ENCODE measurements at regions not wholly inside any gene's neighbourhood (a gene's known extent, or its start where the extent isn't known, plus 50 kb on each side); places are given as distances from the start of the nearest gene placed in this dataset.
A peak's percentile ranks its signal among the peaks of the same experiment; 100 is the strongest.
"Not testable (repeated sequence)": the region's sequence is repeated elsewhere in the genome, so short reads cannot be mapped to it uniquely, and the experiment has no call there.

DNA sequence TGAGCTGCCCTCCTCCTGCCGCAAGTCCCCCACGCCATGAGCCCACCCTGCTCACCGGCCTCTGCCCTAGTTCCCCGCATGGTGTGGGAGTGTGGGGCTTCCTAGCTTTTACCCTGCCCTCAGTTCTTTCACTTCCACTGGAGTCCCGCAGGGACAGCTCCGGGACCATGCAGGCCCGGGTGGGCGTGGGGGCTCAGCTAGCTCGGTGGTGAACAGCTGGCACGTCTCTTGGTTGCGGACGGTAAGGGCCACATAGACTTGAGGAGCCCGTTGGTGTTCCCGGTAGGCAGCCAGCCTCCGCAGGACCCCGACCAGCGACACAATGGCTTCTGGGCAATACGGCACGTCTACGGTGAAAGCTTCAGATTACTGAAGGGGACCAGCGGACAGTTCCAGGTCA, 108.9 kb upstream of the CCZ1B start:
- FAIRE-seq, result no peak
- no peaks in the 10 kb centered on the region for H3K9me3 ChIP-seq
- TF ChIP-seq, protein P1, sequence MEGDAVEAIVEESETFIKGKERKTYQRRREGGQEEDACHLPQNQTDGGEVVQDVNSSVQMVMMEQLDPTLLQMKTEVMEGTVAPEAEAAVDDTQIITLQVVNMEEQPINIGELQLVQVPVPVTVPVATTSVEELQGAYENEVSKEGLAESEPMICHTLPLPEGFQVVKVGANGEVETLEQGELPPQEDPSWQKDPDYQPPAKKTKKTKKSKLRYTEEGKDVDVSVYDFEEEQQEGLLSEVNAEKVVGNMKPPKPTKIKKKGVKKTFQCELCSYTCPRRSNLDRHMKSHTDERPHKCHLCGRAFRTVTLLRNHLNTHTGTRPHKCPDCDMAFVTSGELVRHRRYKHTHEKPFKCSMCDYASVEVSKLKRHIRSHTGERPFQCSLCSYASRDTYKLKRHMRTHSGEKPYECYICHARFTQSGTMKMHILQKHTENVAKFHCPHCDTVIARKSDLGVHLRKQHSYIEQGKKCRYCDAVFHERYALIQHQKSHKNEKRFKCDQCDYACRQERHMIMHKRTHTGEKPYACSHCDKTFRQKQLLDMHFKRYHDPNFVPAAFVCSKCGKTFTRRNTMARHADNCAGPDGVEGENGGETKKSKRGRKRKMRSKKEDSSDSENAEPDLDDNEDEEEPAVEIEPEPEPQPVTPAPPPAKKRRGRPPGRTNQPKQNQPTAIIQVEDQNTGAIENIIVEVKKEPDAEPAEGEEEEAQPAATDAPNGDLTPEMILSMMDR (IDR thresholded peaks at IDR 0.05), result no peak
- WGBS, 2 donors, result 85 to 90% methylated on average over 21 of the region's 21 CpGs
- no peaks in the 10 kb centered on the region for H3K36me3 ChIP-seq
- no peak overlapping the region for H3K27ac ChIP-seq
- H3K4me3 ChIP-seq, result no peak overlapping the region
- no peak for DNase-seq
- H3K27me3 ChIP-seq, result no peaks in the 10 kb centered on the region
- H3K4me1 ChIP-seq, result no peaks in the 10 kb centered on the region
- intact Hi-C loops (cut with DNase I), result no loop called here
- no peak for ATAC-seq

DNA sequence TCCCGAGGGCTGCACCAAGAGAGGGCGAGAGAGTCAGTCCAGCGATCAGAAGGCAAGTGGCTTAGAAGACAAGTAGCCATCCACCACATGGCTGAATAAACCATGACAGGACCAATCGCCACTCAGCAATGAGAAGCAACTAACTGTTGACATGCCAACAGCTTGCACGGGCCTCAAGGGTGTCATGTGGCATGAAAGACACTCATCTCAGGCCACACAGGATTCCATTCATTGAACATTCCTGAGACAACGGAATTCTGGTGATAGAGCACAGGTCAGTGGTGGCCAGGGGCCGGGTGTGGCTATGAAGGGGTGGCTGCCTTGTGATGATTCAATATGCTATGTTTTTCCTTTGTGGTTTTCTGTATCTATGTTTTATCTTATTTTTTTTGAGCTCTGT, 110.6 kb upstream of the CCZ1B start:
- intact Hi-C loops (cut with DNase I); DNase-seq; ATAC-seq; H3K4me1 ChIP-seq; H3K9me3 ChIP-seq; H3K27me3 ChIP-seq; H3K36me3 ChIP-seq; FAIRE-seq; H3K4me3 ChIP-seq; H3K27ac ChIP-seq: not testable (repeated sequence)
- 70 to 76% methylated on average over 6 to 7 of the region's 7 CpGs for WGBS, 2 donors

DNA sequence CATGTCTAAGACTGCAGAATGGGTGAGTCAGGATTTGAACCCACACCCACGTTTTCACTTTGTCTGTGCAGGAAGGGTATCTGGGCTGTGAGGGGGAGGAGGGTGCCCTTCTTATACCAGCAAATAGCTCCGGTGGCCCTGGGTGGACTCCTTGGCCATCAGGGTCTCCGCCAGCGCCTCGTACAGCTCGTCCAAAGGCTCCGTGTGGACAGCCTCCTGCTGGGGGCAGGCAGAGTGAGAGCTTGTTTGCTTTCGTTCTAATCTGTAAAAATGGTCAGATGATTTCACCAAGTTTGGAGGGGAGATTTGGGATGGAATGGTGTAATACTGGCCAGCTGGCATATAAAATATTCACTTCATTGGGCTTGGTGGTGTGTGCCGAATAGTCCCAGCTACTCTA, 111.7 kb upstream of the CCZ1B start:
- H3K9me3 ChIP-seq; H3K27ac ChIP-seq; H3K4me1 ChIP-seq; H3K27me3 ChIP-seq; H3K4me3 ChIP-seq; intact Hi-C loops (cut with DNase I); H3K36me3 ChIP-seq; DNase-seq; ATAC-seq; FAIRE-seq: not testable (repeated sequence)
- WGBS, 2 donors, result 80 to 86% methylated on average over 7 to 8 of the region's 9 CpGs

DNA sequence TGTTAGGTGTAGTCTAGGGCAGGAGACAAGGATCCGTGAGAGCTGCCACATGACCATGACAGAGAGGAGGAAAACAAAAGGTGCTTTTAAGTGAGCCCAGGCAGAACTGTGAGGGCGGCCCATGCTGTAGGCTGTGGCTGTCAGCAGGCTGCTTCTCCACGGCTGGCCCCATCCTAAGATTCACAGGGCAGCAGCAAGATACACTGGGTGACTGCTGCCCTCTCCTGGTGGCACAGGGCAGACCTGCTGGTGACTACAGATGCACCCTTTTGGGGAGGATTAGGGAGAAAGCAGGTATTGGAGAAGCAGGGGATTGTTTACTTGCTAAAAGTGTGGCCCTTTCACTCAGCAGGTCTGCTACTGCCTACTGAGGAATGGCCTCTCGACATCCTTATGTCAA, 112.2 kb upstream of the CCZ1B start:
- TF ChIP-seq, protein P1 (IDR thresholded peaks at IDR 0.05), result peak; percentile 21 to 46 (median 31)
- ATAC-seq; intact Hi-C loops (cut with DNase I); FAIRE-seq; H3K36me3 ChIP-seq; H3K4me1 ChIP-seq; H3K27ac ChIP-seq; H3K9me3 ChIP-seq; H3K27me3 ChIP-seq; H3K4me3 ChIP-seq: not testable (repeated sequence)
- DNase-seq, result peak in 1 of 6 donors; percentile 35
- WGBS, 2 donors, result 9 to 12% methylated on average over 2 to 4 of the region's 4 CpGs

DNA sequence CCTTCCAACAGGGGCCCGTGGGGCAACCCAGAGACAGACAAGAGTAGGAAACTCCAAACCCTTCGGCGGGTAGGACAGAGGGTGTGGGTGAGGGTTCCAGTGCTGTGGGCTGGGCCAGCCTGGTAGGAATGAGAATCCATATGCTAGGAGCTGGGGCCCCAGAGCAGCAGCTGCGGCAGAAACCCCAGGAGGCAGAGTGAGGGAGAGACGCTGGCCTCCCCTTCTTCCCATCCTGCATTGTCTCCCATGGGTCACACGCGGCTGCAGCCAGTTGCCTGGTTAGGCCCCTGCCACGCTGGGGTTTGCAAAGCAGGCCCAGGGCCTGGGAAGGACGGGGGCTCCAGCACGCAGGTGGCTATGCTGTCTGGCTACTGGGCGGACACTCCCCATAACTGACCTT, 113.1 kb upstream of the CCZ1B start:
- H3K4me1 ChIP-seq; FAIRE-seq; H3K27me3 ChIP-seq; H3K9me3 ChIP-seq; H3K4me3 ChIP-seq; H3K27ac ChIP-seq; H3K36me3 ChIP-seq; ATAC-seq; DNase-seq; intact Hi-C loops (cut with DNase I): not testable (repeated sequence)
- 59 to 76% methylated on average over 10 to 11 of the region's 11 CpGs for WGBS, 2 donors

DNA sequence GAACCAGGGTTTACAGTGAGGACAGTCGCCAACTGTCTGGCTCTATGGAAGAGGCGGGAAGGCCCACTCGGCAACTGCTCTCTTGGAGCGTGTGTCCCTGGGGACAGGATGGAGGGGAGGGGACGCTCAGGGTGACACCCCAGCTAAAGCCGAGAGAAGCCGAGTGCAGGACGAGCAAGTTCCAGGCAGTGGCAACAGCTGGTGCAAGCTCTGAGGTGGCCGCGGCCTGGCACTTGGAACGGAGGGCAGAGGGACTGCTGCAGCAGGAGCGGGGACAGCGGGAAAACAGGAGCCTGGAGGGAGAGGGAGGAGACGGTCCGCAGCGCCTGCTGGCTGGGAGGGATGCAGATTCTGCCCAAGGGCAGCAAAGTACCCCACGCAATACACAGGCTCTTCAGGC, 113.8 kb upstream of the CCZ1B start:
- intact Hi-C loops (cut with DNase I); H3K27me3 ChIP-seq; ATAC-seq; H3K4me3 ChIP-seq; H3K4me1 ChIP-seq; H3K36me3 ChIP-seq; DNase-seq; FAIRE-seq; H3K9me3 ChIP-seq; H3K27ac ChIP-seq: not testable (repeated sequence)
- 76 to 85% methylated on average over 11 to 17 of the region's 17 CpGs for WGBS, 2 donors

DNA sequence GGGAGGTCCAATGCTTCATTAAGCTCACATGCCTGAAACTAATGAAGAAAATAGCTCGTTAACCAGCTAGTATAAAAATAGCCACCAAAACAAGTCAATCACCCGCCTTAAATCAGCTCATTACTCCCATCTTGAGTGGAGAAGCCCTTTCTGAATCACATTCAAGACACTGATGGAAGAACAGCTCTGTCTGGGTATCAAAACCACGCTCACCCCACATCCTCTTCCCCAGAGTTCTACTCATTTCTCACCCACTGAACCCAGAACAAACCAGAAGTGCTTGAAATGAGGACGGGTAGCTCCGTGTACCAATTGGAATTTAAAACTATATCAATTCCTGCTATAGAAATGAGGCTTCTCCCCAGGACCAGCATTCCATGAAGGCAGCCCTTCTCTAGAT, 120.8 kb upstream of the CCZ1B start:
- intact Hi-C loops (cut with DNase I); H3K27ac ChIP-seq; H3K4me1 ChIP-seq; H3K27me3 ChIP-seq; ATAC-seq; H3K9me3 ChIP-seq; DNase-seq; FAIRE-seq; H3K36me3 ChIP-seq; H3K4me3 ChIP-seq: not testable (repeated sequence)
- WGBS, 2 donors, result 59 to 80% methylated on average over 5 of the region's 5 CpGs

DNA sequence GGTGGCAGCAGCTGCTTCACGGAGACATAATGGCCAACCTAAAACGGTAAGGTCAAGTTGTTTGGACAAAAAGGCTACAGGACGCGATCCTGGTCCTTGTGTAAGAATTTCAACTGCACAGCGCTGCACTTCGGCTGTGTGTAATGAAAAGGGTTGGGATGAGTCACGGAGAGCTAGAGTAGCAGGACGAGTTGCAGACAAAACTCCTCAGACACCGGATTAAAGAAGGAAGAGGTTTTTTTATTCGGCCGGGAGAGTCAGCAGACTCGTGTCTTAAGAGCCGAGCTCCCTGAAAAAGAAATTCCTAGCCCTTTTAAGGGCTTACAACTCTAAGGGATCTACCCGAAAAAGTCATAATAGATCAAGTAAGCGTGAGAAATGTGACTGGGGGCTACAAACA, 124.2 kb upstream of the CCZ1B start:
- ATAC-seq; FAIRE-seq; H3K27ac ChIP-seq; DNase-seq; intact Hi-C loops (cut with DNase I); H3K4me3 ChIP-seq; H3K4me1 ChIP-seq; H3K27me3 ChIP-seq; H3K9me3 ChIP-seq; H3K36me3 ChIP-seq: not testable (repeated sequence)
- WGBS, 2 donors, result 29 to 61% methylated on average over 15 of the region's 15 CpGs

DNA sequence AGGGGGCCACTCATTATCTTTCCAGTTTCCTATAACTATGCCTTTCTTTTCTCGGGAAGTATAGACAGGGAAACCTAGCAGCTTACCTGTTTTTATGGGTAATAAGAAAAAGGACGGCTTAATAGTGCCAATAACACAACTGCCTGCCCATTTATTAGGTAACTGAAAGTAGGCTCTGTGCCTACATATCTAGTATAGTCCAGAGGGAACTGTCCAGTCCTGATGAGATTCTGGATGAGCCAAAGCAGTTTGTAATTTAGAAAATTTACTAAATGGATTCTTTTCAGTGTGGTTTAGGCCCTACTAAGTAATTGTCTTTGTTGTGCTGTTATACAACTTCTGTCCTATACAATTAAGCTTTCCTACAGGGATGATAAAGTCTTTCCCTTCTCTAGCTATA, 125.5 kb upstream of the CCZ1B start:
- ATAC-seq; FAIRE-seq; intact Hi-C loops (cut with DNase I); H3K27ac ChIP-seq; H3K36me3 ChIP-seq; H3K4me1 ChIP-seq; H3K9me3 ChIP-seq; DNase-seq; H3K27me3 ChIP-seq; H3K4me3 ChIP-seq: not testable (repeated sequence)
- WGBS, 2 donors, result 67 to 80% methylated on average over 2 of the region's 2 CpGs
